GM19240 (cell line): ENCODE measurements at regions not wholly inside any gene's neighbourhood (a gene's known extent, or its start where the extent isn't known, plus 50 kb on each side); places are given as distances from the start of the nearest gene placed in this dataset.

Experiments
- DNase-seq: peaks from one replicate; pipeline ENCODE4 v3.0.0; 2011; ENCODE audit warnings: low spot score; ENCODE audit not compliant: insufficient read length

DNA sequence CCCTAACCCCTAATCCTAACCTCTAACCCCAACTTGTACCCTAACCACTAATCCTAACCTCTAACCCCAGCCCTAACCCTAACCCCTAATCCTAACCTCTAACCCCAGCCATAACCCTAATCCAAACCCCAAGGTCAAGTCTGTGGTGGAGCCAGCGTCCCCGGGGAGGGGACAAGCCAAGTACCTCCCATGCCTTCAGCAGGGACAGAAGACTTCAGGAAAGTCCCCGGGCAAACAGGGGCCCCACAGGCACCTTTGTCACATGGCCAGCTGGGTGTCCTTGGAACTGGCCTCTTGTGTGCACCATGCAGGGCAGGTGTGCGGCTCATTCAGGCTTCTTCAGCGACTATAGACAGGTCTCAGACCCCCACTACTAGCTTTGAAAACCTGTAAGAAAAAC, 555.8 kb downstream of the BRD1 start:
- DNase-seq, result no peak

DNA sequence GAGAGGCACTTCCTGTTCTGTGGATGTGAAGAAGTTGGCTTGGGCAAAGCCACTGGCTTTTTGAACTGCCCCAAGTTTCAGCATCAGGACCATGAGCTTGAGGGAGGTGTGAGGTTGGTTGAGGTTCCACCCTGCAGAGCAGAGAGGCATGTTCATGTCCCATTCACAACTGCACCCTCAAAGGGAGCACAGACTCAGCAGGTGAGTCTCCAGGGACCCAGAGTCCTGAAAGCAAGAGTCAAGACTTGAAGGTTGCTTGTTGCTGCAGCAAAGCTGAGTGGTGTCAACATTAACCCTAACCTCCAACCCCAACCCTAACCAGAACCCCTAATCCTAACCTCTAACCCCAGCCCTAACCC, 556.3 kb downstream of the BRD1 start:
- DNase-seq, result no peak

DNA sequence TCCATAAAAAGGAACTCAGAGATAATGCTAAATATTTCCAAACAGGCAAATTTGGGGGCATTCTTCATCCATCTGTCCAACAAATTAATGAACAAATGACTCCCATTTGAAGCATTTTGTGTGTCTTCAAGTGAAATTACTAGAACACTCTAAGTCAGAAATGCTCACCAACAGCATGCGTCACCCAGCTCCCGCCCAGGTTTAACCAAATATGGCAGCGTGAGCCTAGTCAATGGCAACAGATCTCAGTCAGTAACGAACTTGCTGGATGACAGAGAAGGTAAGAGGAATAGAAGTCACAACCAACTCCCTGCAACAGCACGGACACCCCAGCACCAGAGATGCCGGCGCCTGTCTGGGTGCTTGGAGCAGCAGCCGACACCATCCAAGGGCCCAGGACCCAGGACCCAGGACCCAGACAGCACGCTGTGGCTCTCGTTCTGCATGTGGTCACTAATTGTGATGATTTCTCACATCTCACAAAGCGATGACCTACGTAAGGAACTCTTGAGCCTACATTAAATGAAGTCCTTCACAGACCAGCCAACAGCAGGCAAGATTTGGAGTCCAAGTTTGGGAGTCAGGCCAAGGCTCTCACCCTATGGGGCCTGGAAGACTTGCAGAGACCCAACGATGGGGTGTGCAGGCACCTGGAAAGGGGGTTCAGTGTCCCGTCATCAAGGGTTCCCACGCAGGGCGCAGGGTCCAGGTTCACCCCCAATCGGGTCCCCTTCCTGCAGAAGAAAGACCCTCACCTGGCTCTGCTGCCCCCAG, 556.9 kb downstream of the BRD1 start:
- DNase-seq, result no peak

DNA sequence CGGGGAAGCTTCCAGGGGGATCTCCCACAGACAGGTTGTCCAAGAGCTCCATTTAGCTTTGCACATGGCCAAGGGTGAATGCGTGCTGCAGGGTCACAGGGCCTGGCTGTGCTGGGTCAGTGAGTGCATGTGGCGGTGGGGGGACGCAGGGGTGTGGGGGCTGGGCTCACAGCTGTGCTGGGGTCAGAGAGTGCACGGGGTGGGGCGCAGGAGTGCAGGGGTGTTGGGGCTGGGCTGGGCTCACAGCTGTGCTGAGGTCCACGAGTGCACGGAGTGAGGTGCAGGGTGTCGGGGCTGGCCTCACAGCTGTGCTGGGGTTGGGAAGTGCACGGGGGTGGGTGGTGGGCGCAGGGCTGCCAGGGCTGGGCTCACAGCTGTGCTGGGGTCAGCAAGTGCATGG, 557.7 kb downstream of the BRD1 start:
- DNase-seq, result no peak

DNA sequence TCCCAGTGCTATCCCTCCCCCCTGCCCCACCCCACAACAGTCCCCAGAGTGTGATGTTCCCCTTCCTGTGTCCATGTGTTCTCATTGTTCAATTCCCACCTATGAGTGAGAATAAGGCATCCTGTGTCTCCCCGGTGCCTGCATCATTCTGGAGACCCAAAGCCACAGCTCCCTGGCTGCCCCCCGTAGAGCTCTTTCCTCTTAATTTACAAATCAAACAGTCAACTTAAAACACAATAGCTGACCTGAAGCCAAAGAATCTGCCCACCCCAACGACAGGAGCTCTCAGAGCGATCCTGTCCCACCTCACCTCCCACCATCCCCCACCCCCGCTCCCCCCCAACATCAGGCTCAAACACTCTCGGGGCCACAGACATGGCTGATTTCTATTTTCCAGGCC, 558.3 kb downstream of the BRD1 start:
- no peak for DNase-seq

DNA sequence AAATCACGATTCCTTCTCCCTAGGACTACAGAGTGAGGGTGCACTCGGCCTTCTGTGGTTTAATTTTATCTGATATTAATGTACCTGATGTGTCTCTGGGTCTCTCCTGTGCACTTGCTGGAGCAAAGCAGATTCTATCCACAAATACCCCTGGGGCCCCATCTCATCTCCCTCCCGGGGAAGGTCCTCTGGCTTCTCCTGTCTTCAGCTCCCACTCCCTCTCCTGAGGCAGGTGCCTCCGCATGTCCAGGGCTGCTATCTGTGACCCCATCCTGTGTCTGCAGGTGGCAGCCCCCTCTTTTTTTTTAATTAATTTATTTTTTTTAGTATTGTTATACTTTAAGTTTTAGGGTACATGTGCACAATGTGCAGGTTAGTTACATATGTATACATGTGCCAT, 558.7 kb downstream of the BRD1 start:
- no peak for DNase-seq

DNA sequence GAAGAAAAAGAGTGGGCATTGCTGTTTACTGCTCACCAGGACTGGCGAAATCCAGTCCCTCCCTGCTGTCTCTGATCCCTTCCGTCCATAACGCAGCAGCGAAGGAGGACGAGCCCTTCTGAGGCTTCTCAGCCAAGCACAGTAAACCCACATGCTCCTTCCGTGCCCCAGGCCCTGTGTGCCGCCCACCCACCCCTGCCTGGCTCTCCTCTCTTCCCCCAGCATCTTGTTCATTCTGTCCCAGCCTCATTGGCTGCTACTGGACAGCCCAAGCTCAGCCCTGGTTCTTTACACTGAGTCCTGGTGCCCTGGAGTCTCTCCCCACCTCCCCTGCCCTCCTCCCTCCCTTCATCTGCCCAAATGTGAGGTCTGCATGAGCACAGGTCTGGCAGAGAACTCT, 559.7 kb downstream of the BRD1 start:
- no peak for DNase-seq

DNA sequence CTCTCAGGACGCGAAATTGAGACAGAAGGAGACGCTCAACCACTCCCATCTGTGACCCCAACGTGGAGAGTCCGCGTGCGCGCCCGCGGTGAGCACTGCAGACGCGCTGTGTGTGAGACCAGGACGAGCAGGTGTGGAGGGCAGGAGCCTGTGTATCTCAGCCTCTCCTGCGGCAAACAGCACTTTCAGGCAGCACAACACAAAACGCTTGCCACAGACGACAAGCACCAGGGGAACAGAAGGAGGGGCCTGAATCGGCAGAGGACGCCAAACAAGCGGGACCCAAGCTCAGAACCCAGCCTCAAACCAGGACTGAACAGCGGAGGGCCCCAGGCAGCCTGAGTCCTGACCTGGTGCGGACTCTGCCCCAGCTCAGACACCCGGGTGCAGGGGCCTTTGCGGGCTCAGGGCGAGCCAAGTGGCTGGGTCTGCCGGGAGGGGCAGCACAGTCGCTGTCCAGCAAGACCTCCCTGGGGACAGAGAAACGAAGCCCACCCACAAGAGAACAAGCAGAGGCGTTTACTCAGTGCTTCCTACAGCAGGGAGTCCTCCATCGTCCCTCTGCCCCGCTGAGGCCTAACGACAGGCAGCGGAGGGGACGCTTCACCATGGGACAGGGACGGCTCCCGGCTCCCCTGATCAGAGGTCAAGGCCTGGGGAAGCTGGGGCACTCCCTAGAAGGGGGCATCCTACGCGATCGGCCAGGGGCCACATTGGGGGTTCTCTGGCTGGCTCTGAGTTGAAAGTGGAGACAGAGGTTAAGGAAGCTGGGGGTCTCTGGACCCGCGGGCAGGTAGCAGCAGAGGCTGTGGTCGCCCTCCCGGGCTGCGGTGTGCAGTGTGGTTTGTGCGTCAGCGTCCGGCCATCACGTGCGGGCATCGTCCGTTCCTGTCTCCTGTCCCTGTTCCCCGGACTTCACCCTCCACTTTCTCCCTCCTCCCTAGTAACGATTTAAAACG, 560.8 kb downstream of the BRD1 start:
- no peak for DNase-seq

DNA sequence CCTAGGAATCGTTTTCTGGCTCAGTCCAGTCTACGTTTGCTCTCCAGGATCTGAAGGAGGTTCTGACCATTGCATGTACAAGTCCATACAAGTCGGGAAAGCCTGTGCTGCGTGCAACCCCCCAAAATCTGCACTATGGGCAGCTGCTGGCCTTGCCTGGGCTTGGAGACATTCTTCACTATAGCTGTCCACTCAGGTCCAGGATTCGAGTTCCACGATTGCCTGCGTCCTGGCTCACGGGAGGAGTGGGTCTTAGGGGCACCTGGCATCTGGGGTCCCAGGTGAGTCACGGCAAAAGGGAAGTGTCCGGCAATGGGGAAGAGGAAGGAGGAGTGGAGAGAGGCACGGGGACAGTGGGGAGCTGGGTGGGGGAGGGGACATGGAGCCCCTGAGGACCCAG, 563.0 kb downstream of the BRD1 start:
- no peak for DNase-seq

DNA sequence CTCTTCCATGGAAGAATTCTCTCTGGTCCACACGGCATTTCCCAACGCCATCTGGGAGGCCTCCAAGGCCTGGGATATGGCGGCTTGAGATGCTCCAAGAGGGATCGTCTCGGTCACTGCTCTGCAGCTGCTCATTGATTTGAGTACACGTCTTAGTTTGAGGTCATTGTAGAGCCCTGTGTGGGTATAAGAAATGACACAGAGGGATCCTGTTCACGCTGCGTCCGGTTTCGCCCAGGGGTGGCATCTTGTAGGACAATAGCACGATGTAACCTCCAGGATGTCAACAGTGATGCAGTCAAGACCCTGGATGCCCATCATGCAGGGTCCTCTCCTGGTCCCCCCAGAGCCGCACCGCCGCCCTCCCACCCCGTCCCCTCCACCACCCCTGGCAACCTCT, 564.6 kb downstream of the BRD1 start:
- no peak for DNase-seq

DNA sequence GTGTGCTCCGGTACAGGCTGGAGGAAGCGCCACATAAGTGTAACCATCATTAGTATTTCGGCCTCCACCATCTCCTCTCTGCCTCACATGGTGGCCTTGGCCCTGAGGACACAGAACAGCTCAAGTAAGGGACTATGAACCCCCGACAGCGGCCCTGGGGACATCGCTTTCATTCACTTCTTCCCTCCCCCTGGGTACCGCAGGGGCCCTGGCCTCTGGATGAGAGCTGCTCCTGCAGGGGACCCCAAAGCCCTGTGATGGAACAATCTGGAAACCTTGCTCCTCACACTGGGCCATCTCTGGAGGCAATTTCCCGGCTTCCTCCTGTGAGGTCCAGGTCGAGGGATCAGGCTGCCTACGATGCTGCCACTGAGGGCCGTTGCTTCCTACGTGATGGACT, 565.5 kb downstream of the BRD1 start:
- DNase-seq, result no peak

DNA sequence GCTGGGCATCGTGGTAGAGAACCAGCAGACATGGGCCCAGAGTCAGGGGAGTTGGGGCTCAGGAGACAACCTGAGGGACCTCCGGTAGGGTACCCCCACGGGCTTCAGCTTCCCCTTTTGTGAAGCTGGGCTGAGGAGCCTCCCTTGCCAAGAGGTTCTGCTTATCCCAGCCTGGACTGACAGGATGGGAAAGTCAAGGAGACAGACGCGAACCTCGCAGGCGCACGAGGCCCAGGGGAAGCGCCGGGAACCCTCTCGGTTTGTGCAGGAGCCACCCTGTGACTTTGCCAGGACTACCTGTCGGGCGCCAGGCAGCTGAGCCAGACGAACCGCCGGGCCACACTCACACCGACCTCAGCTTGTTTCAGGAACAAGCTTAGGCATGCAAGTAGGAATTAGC, 566.1 kb downstream of the BRD1 start:
- no peak for DNase-seq

DNA sequence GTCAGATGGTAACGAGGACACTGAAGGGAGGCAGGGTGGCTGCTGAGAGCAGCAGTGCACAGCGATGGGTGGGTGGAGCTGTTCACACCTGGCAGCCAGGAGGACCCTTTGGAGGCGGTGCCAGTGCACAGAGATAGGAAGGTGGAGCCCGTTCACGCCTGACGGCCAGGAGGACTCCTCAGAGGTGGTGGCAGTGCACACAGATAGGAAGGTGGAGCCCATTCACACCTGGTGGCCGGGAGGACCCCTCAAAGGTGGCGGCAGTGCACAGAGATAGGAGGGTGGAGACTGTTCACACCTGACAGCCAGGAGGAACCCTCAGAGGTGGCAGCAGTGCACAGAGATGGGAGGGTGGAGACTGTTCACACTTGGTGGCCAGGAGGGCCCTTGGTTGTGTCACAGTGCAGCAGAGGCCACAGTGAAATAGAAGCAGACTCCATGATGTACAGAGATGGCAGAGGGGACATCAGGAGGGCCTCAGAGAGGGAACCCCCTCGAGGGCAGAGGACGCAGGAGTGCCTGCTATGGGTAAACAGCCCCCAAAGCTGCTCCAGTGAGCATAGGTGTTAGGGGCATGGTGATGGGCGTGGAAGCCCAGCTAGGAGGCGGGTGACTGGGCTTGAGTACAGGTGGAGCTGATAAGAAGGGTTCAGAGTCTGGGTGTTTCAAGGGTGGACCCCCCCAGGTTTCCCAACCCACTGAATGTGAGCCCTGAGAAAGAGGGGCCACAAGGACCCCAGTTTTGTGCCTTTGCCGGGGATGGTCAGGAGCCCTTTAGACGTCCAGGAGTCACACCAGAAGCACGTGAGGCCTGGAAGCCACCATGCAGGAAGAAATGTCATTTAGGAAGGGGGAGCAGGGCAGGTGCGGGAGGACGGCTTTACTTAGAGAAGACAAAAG, 566.7 kb downstream of the BRD1 start:
- no peak for DNase-seq

DNA sequence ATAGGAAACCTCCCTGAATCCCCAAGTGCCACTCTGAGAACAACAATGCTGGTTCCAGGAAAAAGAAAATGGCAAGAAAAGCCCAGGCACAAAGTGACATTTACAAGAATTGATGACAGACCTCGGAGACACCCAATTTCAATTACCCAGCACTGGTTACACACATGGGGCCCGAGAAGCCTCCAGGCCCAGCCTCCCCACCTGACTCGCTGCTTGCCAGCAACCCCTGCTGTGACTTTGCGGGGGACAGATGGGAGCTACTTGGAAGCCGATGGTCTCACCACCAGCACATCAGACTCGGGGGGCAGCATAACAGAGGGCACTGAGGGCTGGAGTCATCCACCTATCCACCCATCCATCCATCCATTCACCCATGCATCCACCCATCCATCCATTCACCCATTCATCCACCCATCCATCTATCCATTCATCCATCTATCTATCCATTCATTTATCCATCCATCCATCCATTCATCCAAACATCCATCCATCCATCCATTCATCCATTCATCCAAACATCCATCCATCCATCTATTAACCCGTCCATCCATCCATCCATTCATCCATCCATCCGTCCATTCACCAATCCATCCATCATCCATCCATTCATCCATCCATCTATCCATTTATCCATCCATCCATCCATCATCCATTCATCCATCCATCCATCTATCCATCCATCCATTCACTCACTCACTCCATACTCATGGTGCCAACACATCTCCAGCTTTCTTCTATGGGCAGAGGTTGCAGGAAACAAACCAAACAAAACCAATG, 567.6 kb downstream of the BRD1 start:
- DNase-seq, result no peak

DNA sequence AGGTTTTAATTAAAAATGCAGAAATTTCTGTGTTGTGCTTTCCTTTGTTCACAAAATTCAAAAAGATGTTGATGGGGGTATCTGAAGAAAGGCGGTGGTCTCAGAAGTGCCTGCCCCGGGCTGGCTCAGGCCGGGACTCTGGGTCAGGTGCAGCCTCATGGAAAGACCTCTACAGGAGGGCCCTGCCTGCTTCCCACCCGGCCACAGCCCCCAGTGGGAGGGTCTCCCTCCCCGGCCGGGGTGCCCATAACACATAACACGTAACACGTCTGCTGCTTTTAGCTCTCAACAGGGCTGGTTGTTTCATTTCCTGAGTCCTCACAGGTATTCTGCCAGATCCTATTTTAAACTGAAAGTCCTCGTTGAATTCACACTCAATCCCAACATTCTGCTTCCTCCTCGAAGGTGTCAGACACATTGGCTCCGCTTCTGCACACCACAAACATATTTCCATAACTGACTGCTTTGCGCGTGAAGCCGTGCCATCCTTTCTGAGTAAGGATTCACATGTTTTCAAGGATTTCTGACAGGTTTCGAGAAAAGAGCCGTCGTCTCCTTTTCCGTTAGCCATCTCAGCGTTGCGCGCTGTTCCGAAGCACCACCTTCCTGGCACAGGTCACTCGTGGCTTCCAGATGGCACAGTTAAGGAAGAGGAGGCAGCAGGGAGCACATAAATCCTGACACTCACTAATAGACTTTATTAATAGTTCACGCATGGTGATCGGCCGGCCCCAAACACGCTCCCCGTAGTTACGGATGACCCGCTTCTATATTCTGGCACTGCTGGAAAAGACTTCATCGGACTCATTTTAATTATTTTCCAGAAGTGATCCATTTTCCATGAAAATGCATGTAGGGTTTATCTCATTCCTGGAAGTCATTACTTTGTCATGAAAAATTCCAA, 569.3 kb downstream of the BRD1 start:
- no peak for DNase-seq

DNA sequence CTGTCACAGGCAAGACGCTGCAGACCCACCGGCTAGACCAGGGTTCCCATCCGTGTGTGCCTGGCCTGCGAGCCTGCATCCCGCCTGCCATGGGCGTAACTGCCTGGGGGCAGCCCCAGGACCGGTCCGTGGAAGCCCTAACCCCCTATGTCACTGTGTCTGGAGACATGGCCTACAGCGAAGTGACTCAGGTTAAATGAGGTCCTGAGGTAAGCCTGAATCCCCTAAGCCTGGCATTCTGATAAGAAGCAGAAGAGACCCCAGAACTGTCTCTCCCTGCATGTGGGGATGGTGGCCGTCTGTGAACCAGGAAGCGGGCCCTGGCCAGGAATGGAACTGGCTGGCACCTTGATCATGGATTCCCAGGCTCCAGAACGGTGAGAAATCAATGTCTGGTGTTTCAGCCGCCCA, 570.1 kb downstream of the BRD1 start:
- DNase-seq, result no peak

DNA sequence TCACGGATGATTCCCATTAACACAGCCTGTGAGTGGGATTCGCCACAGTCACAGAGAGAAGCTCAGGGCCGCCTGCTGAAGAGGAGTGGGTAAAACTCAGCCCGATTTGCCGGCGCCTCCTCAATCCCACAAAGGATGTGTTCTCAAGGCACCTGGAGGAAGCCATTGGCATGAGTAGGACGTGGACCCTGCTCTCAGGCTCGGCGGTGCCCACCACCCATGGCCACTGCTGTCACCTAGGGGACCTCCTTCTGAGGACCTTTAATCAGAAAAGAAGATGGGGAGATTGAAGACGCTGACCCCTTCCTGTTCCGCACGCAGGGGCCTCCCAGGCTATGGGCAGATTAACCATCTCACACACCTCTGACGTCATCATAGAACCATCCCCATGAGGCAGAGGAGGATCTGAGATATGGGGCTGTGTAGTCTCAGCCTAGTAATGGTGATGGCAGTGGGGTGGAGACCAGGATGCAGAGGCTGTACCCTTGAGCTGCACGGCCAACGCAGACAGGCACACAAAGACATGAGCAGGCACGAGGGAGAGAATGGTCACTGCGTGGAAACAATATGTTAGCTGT, 571.8 kb downstream of the BRD1 start:
- no peak for DNase-seq

DNA sequence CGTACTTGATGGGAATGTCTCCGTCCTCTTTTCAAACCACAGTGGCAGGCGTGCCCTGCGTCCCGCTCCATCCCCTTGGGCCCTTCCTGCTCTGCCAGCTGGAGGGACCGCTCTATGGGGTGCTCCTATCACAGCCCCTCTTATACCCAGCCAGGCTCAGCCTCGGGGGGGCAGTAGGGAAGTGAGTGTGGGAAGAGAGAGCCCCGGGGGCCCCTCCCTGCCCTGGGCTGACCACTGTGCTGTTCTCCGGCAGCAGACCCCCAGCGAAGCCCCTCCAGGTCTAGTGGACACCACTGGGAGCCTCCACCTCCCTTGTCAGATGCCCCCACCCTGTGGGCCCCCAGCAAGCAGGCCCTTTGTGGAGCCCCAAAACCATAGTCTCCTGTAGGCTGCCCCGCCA, 572.5 kb downstream of the BRD1 start:
- DNase-seq, result no peak

DNA sequence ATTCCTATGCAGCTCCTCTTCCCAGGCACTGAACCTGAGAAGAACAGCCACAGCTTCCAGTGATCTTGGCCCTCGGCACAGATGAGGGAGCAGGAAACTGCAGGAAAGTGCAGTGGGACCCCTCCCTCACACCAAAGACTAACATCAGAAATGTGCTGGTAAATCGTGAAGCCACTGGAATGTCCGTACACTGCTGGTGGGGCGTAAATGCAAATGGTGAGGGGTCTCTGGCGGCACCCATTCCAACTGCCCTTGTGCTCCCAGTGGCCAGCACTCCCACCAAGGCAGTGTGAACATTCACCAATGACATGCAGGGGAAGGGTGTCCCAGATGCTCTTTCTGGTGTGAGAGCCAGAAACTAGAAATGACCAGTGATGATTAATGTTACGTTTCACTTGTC, 574.0 kb downstream of the BRD1 start:
- no peak for DNase-seq

DNA sequence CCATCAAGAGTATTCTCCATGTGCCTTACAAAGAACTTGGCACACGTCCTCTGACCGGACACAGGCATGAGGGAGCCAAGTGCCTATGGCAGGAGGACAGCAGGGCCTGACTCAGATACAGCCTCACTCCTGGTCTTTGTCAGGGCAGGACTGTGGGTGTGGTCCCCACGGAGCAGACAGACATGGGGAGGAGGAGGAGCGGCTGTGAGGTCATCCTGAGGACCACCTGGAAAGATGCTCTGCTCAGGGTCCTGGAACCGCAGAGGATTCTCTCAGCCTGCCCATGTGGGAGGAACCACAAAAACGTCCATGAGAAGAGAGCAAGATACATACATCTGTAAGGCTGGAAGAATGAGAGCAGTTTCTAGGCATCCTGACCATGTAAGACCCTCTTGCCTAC, 576.3 kb downstream of the BRD1 start:
- DNase-seq, result no peak
